Dendritic cell treated with granulocyte-macrophage colony-stimulating factor and Interleukin-4, amounts not matched to agents 40 ng/mL and 50 ng/mL, for 4 days (primary cell): ENCODE measurements at regions not wholly inside any gene's neighbourhood (a gene's known extent, or its start where the extent isn't known, plus 50 kb on each side); places are given as distances from the start of the nearest gene placed in this dataset.

Experiments
- H3K27ac Mint-ChIP-seq: one replicate; pipeline ENCODE4 v1.8.0; 2022; ENCODE audit warnings: mild to moderate bottlenecking, mixed read lengths
- H3K27me3 Mint-ChIP-seq: one replicate; pipeline ENCODE4 v1.8.0; 2022; ENCODE audit warnings: mild to moderate bottlenecking, mixed read lengths
- H3K36me3 Mint-ChIP-seq: one replicate; pipeline ENCODE4 v1.8.0; 2022; ENCODE audit warnings: low read depth, mixed read lengths
- H3K4me1 Mint-ChIP-seq: one replicate; pipeline ENCODE4 v1.8.0; 2022; ENCODE audit warnings: low read depth, mixed read lengths
- H3K4me3 Mint-ChIP-seq: one replicate; pipeline ENCODE4 v1.8.0; 2022; ENCODE audit warnings: mild to moderate bottlenecking, moderate library complexity, mixed read lengths
- H3K9me3 Mint-ChIP-seq: one replicate; pipeline ENCODE4 v1.8.0; 2022; ENCODE audit warnings: mixed read lengths
- intact Hi-C: fragments of 100-400 bp; cut with micrococcal nuclease; formaldehyde crosslinking; loops from one replicate; pipeline ENCODE4 v1.15.0; 2022

DNA sequence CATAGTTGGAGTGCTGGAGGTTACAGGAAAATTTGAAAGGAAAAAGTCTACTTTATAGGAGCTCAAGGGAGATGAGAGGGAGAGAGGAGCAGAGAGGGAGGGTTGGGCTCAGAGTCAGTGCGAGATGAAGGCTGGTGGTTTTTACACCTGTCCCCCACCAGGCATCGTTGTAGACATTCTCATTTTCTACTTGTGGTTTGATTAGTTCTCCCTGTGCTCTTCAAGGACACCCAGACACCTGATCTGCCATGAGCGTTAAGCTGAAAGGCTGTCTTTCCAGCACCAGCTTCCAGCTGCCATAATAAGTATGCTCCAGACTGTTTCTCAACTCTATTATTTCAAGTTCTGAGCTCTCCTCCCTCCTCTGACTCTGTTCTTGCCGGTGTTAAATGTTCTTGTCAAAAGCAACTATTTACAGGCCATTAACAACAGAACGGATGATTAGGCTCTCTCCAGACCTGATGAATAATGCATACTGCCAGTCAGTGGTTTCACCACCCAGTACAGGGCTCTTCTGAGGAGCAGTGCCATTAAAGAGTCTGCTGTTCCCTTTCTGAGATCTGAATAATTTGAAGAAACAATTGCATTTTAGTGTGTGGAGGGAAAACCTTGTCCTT is 514.6 kb upstream of the MCTP2 start:
- Mint-ChIP-seq H3K4me1 (no peaks in the 10 kb centered on the region), H3K27me3 (no peaks in the 10 kb centered on the region), H3K36me3 (no peaks in the 10 kb centered on the region), H3K4me3 (no peak overlapping the region), H3K27ac (no peak overlapping the region), H3K9me3 (no peaks in the 10 kb centered on the region)
- intact Hi-C loops: no loop called here

DNA sequence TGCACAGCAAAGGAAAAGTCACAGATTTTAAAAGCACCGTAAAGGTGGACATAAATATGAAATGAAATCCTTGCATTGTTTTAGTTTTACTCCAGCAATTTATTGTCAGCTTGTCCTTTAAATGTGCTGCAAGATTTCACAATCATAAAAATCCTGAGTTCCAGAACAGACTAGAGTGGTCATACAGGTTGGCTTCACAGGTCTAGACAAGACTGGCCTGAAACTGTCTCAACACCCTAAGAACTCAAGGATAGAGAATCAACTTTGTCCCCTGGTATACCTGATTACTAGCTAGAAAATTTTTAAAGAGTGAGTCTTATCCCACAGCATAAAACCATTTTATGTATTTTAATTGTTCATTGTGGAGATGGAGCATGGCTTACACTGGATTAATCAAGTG is 521.7 kb upstream of the MCTP2 start:
- Mint-ChIP-seq H3K9me3 (no peaks in the 10 kb centered on the region), H3K4me3 (no peak overlapping the region), H3K27me3 (peaks cover 5% of the 10 kb centered on the region), H3K4me1 (no peaks in the 10 kb centered on the region), H3K36me3 (no peaks in the 10 kb centered on the region), H3K27ac (no peak overlapping the region)
- intact Hi-C loops: no loop called here

DNA sequence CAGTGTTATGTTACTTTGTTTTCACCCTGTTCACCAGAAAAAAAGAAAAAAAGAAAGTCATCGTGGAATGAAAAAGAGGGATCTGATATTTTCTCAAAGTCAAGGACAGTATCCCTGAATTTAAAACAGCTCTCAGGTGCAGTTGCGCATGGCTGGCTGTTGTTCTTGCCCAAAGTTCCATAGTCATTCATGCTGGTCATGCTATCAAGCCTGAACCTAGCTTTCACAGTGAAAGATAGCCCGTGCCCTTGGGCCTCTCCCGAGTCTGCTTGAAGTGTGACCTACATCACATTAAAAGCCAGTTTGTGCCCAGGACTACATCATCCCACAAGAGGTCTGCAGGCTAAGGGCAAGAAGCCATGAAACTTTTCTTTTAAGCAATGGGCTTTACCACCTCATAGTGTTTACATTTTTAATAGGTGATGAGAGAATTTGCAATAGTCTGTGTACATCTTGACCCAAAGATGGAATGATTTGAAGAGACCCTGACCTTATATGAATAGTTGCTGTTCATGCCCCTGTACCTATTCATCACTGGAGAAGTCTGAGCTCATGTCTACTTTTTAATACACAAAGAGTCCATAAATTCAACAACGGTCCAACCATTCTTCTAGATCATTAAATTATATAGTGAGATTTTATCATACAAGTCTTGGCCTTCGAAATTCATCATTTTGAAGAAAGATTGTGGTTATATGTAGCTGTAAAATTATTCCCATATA is 522.5 kb upstream of the MCTP2 start:
- Mint-ChIP-seq H3K36me3 (no peaks in the 10 kb centered on the region), H3K4me3 (no peak overlapping the region), H3K27me3 (peaks cover 5% of the 10 kb centered on the region), H3K9me3 (no peaks in the 10 kb centered on the region), H3K4me1 (no peaks in the 10 kb centered on the region), H3K27ac (no peak overlapping the region)
- intact Hi-C loops: no loop called here

DNA sequence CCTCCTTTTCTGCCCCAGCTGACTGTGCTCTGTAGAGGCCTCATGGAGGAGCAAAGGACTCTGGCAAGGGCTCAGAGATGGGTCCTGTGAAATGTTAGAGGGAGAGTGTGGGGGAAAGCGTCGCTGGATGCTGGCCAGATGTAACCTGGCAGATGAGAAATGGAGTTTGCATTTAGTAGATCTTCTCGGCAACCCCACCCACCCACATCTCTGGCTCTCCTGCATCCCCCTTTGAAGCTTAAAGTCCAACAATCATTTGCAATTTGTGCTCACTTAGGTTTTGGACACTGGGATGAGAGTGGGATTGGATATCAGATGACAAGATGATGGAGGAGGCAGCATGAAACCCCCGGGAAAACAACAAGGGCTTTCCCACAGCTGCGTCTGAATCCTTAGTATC is 523.6 kb upstream of the MCTP2 start:
- H3K36me3 Mint-ChIP-seq: no peaks in the 10 kb centered on the region
- no peak overlapping the region for H3K4me3 Mint-ChIP-seq
- no peaks in the 10 kb centered on the region for H3K9me3 Mint-ChIP-seq
- no peak overlapping the region for H3K27ac Mint-ChIP-seq
- H3K27me3 Mint-ChIP-seq: peaks cover 5% of the 10 kb centered on the region
- intact Hi-C loops: no loop called here
- H3K4me1 Mint-ChIP-seq: no peaks in the 10 kb centered on the region

DNA sequence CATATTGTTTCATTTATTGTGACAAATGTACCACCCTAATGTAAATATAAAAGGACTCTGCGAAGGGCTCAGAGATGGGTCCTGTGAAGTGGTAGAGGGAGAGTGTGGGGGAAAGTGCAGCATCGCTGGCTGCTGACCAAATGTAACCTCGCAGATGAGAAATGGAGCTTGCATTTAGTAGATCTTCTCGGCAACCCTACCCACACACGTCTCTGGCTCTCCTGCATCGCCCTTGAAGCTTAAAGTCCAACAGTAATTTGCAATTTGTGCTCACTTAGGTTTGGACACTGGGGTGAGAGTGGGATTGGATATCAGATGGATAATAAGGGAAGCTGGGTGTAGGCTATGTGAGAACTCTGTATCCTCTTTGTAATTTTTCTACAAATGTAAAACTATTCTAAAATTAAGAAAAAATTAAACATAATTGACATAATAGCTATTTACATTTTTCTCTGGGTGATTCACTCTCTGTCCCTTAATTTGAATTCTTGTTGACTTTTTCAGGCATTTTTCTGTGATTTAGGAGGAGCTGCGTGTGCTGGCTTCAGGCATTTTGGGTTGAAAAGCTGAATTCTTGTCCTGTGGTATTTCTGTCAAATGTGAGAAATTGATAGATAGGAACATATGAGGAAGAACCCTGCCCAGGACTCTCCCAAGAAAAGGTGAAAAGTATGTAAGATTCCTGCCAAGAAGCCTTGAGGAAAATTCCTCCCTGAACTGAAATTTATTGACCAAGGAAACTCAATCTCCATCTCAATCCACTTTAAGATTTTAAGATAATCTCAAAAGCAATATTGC is 524.7 kb upstream of the MCTP2 start:
- no peak overlapping the region for H3K4me3 Mint-ChIP-seq
- H3K27me3 Mint-ChIP-seq: peaks cover 5% of the 10 kb centered on the region
- no peaks in the 10 kb centered on the region for H3K9me3 Mint-ChIP-seq
- no peak overlapping the region for H3K27ac Mint-ChIP-seq
- intact Hi-C loops: no loop called here
- no peaks in the 10 kb centered on the region for H3K36me3 Mint-ChIP-seq
- no peaks in the 10 kb centered on the region for H3K4me1 Mint-ChIP-seq

DNA sequence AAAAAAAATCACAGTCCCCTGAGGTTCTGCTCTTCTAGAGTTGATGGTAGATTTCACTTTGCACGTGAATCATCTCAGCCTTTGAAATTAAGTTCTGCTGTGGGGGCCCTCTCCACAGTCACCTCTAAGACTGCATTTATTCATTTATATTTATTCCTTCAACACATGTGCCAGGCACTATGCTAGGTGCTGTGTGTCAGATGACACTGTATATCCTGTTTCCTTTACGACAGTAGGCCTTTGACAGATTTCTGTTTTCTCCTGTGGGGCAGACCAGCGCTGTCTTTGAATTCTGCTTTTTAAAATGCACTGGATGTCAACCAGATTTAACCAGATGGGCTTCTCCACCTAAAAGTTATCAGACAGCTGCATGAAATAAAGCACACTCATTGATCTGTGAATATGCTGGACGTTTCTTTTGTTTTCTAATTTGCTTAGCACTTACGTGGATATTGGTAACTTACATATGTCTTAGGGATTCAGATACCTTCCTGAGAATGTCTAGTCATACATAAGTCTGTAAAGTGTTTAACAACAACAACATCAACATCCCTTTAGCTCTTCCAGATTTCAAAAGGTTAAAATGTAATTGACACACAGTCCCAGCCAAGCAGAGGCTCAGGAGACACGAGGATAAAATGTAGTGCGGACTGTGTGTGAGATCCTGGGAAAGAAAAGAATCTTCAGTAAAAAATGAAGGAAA is 525.5 kb upstream of the MCTP2 start:
- intact Hi-C loops: no loop called here
- peaks cover 5% of the 10 kb centered on the region for H3K27me3 Mint-ChIP-seq
- no peaks in the 10 kb centered on the region for H3K36me3 Mint-ChIP-seq
- H3K4me3 Mint-ChIP-seq: no peak overlapping the region
- no peaks in the 10 kb centered on the region for H3K4me1 Mint-ChIP-seq
- no peaks in the 10 kb centered on the region for H3K9me3 Mint-ChIP-seq
- H3K27ac Mint-ChIP-seq: no peak overlapping the region

DNA sequence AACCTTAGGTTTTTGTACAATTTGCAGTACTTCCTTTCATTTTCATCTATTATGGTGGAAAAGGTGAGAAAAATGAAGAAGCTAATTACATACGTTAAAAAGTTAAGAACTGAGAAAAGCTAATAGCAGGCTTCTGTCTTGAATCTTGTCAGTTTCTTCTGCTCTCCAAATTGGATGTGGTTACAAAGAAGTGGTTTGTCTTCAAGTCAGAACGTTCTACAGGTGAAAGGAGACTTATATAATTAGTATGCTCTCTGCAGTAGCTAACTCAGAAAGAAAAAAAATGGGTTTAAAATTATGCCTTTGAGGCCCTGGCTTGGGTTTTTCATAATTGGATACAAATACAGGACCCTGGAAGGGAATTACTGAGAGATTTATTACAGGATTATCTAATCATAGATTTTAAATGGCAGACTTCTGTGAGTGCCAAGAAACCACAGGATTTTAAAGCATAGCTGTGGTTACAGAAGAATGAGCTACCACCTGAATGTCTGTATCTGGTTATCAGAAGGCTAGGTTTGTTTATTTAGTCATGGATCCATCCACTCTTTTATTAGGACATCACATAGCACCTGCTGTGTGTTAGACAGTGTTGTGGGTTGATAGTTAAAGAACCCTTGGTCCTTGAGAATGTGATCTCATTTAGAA is 528.1 kb upstream of the MCTP2 start:
- Mint-ChIP-seq H3K4me3 (no peak overlapping the region), H3K9me3 (no peaks in the 10 kb centered on the region), H3K27me3 (peaks cover 5% of the 10 kb centered on the region), H3K36me3 (no peaks in the 10 kb centered on the region), H3K4me1 (no peaks in the 10 kb centered on the region), H3K27ac (no peak overlapping the region)
- intact Hi-C loops: no loop called here

DNA sequence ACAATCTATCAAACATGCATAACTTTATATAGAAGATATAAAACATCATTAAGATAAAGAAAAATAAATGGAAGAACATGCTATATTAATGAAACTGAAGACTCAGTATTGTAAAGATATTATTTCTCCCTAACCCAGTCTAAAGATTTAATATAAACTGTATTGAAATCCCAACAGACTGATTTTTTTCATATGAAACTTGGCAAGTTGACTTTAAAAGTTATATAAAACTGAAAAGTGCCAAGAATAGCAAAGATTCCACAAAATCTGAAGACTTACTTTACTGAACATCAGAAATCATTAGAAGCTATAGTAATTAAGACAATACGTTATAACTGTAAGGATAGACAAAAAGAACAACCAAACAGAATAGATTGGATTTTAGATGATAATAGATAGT is 531.3 kb upstream of the MCTP2 start:
- H3K4me1 Mint-ChIP-seq: no peaks in the 10 kb centered on the region
- intact Hi-C loops: no loop called here
- no peak overlapping the region for H3K27ac Mint-ChIP-seq
- H3K4me3 Mint-ChIP-seq: no peak overlapping the region
- peaks cover 21% of the 10 kb centered on the region for H3K9me3 Mint-ChIP-seq
- no peaks in the 10 kb centered on the region for H3K27me3 Mint-ChIP-seq
- no peaks in the 10 kb centered on the region for H3K36me3 Mint-ChIP-seq

DNA sequence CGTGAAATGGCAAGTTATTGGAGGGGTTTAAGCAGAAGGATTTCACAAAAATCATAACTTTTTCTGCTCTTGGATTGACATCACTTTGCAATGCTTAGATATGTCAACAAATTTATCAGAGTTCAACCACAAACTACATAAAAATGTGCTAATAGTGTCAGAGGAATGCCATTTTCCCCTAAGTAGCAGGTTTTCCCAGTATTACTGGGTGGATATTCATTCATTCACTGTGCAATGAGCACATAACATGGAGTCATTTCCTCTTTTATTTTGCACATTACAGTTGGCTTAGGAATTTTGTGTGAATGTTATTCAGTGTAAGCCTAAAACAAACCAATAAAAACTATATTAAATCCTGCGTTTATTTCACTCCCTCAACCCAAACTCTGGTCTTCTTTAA is 537.3 kb upstream of the MCTP2 start:
- Mint-ChIP-seq H3K4me1 (no peaks in the 10 kb centered on the region), H3K27ac (no peak overlapping the region), H3K36me3 (no peaks in the 10 kb centered on the region), H3K9me3 (peaks cover 21% of the 10 kb centered on the region), H3K4me3 (no peak overlapping the region), H3K27me3 (no peaks in the 10 kb centered on the region)
- intact Hi-C loops: no loop called here

DNA sequence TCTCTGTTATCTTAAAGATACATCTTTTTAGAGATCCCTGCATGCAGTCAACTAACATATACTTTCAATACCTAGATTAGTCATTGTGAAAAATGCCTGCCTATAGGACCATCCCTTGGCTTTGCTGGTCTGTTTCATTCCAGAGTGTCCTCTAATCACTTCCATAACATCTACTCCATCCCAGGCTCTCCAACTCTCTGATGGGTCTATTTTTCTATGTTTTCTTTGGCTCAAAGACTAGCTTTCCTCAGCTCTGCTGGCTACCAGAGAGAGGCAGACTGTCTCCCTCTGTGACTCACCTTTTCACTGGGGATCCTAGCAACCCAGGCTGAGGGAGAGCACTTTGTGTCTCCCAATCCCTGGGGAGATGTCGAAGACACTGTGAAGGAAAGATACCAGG is 547.7 kb upstream of the MCTP2 start:
- H3K27me3 Mint-ChIP-seq: no peaks in the 10 kb centered on the region
- H3K4me3 Mint-ChIP-seq: no peak overlapping the region
- no peak overlapping the region for H3K27ac Mint-ChIP-seq
- no peaks in the 10 kb centered on the region for H3K4me1 Mint-ChIP-seq
- no peaks in the 10 kb centered on the region for H3K36me3 Mint-ChIP-seq
- peaks cover 52% of the 10 kb centered on the region for H3K9me3 Mint-ChIP-seq
- intact Hi-C loops: no loop called here

DNA sequence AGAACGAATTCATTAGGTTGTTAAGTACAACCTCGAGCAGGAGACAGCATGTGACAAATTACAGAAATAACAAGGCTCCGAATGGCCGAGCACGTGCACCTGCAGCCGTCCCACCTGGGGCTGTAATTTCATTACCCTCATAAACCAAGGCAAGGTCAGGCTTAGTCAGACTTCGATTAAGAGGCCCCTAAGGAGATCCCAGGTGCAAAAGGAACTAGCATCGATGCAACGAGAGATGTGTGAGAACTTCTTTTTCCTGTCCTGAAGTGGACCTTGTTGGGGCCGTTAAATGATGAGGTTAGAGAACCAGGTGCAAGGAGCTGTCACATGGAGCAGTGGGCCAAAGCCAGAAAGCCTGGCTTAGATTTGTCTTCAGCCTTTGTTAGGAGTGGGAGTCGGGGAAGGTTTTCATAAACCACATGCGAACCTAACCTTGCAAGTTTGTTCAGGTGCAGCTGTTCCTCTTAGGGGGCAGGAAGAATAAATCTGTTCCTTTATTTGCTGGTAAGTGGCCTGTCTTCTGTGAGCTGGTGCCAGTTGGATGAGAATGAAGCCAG is 559.9 kb upstream of the MCTP2 start:
- Mint-ChIP-seq H3K27ac (no peak overlapping the region), H3K4me1 (no peaks in the 10 kb centered on the region), H3K27me3 (no peaks in the 10 kb centered on the region), H3K9me3 (no peaks in the 10 kb centered on the region), H3K4me3 (no peak overlapping the region), H3K36me3 (no peaks in the 10 kb centered on the region)
- intact Hi-C loops: no loop called here

DNA sequence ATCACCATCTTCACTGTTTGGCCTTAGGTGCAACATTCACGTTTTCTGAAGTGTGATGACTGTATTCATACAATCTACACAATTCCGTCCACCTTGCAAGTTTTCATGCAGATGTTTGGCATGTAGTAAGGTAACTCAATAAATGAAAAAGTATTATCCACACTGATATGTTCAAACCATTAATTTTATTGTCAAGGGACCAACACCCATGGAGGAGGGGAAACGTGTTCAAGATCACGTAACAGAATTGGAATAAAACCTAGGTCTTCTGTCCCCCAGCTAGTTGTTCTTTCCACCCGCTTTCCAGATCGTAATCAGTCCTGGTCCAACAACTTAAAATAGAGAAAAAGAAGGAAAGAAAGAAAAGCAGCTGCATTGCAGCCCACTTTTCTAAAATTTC is 560.4 kb upstream of the MCTP2 start:
- Mint-ChIP-seq H3K9me3 (no peaks in the 10 kb centered on the region), H3K4me1 (no peaks in the 10 kb centered on the region), H3K4me3 (no peak overlapping the region), H3K27ac (no peak overlapping the region), H3K36me3 (no peaks in the 10 kb centered on the region), H3K27me3 (no peaks in the 10 kb centered on the region)
- intact Hi-C loops: no loop called here

DNA sequence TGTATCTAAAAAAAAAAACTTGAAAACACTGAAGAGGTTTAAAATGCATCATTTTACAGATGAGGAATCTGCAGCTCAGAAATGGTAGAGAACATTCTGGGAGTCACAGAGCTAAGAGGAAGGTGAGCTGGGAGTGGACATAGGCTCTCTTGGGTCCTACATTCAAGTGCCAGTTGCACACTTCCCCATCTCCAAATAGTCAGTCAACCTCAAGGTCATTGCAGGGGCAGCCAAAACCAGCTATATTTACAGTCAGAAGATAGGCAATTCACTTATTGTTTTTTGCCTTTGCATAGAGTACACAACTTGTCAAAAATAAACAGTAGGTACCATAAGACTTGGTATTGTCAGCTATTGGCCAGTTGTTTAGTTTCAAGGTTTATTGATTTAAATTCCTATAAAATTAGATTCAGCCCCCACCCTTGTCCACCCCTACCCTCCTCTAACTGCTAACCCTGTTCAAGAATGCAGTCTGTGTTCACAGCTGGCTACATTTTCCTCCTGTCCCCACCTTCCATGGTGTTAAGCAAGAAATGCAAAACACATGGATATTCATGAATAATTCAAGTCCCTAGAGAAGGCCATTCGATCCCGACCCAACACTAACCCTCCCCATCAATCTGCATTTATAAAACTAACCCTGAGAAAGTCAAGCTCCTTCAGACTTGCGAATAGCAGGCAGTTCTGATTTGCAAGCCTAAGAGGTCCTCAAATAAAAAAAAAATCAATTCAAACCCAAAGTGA is 567.0 kb upstream of the MCTP2 start:
- intact Hi-C loops: no loop called here
- Mint-ChIP-seq H3K27me3 (no peaks in the 10 kb centered on the region), H3K27ac (no peak overlapping the region), H3K4me1 (no peaks in the 10 kb centered on the region), H3K9me3 (no peaks in the 10 kb centered on the region), H3K36me3 (no peaks in the 10 kb centered on the region), H3K4me3 (no peak overlapping the region)
